HCT116 (cell line): ENCODE measurements at regions not wholly inside any gene's neighbourhood (a gene's known extent, or its start where the extent isn't known, plus 50 kb on each side); places are given as distances from the start of the nearest gene placed in this dataset.

Experiments used
- ATAC-seq: fragments of 200-7000 bp; cut with Tn5 transposase; 2 replicates; pipeline ENCODE4 v1.9.1; 2020; ENCODE audit warnings: mild to moderate bottlenecking, moderate library complexity
- BruUV-seq: library from RNA; stranded (reverse); fragments of 400-500 nt; replicated peaks from 2 replicates; lab custom pipeline; 2021; lab: Mats Ljungman, UMichigan
- CTCF ChIA-PET: fragments of 300-600 bp; sonication (Branson Sonifier 250); formaldehyde crosslinking; loops from one replicate; lab custom pipeline; 2021; ENCODE audit warnings: antibody characterized with exemption; lab: Charles Lee
- POLR2A ChIA-PET: fragments of 300-600, 350-600 bp; sonication (Branson Sonifier 250); formaldehyde crosslinking; loops from one replicate; lab custom pipeline; 2021; ENCODE audit warnings: antibody characterized with exemption; lab: Charles Lee
- RAD21 ChIA-PET, 2 experiments: fragments of 300-600 bp; sonication (Branson Sonifier 250); formaldehyde crosslinking; loops; one replicate each; lab custom pipeline; 2023; ENCODE audit warnings: low total read pairs in 2 of 2; ENCODE audit not compliant: uncharacterized antibody in 2 of 2, unreplicated experiment in 2 of 2, low non-redundant PET in 1 of 2; lab: Charles Lee
- DNase-seq: peaks from one replicate; pipeline ENCODE4 v3.0.0-alpha.2; 2010; ENCODE audit warnings: low read depth, low spot score
- H2AFZ ChIP-seq: fragments of 200-600 bp; shearing (Covaris generic), sonication (generic); 2 replicates; pipeline ENCODE4 v1.6.1; 2017; ENCODE audit warnings: low read depth, mixed run types, mixed read lengths, antibody characterized with exemption, low read length; ENCODE audit not compliant: poor library complexity, severe bottlenecking
- H3K27ac ChIP-seq: 2 replicates; pipeline ENCODE4 v1.5.1; 2012; ENCODE audit warnings: low read depth, low read length
- H3K27me3 ChIP-seq: fragments of 200-600 bp; sonication (generic); 2 replicates; pipeline ENCODE4 v1.6.1; 2016; ENCODE audit warnings: mixed run types, low read length, mixed read lengths; ENCODE audit not compliant: insufficient read depth
- H3K36me3 ChIP-seq, 2 experiments: fragments of 200-500 bp in 1 of 2; fragments of 200-600 bp in 1 of 2; sonication (Bioruptor generic) in 1 of 2; sonication (generic) in 1 of 2; 2 replicates each; pipeline versions ENCODE4 v1.5.1 to v1.6.1; 2014 to 2016; ENCODE audit warnings: low read length in 2 of 2, inconsistent platforms in 1 of 2, mixed read lengths in 1 of 2, mixed run types in 1 of 2; ENCODE audit not compliant: insufficient read depth in 2 of 2, control insufficient read depth in 1 of 2
- H3K4me1 ChIP-seq, 2 experiments: fragments of 200-600 bp in 1 of 2; sonication (generic) in 1 of 2; 2 replicates each; pipeline versions ENCODE4 v1.5.1 to v1.6.1; 2012 to 2017; ENCODE audit warnings: low read length in 2 of 2, inconsistent platforms in 1 of 2, mild to moderate bottlenecking in 1 of 2, mixed read lengths in 1 of 2, mixed run types in 1 of 2, moderate library complexity in 1 of 2; ENCODE audit not compliant: insufficient read depth in 2 of 2, control insufficient read depth in 1 of 2
- H3K4me2 ChIP-seq: fragments of 200-600 bp; sonication (generic); 2 replicates; pipeline ENCODE4 v1.6.1; 2017; ENCODE audit warnings: mixed run types, low read length, mixed read lengths
- H3K4me3 ChIP-seq, 2 experiments: fragments of 200-600 bp in 1 of 2; sonication (generic) in 1 of 2; replicated peaks in 1 of 2; 2 replicates each; pipeline ENCODE4 v1.5.1; 2011 to 2016; ENCODE audit warnings: low read length in 2 of 2, control low read depth in 1 of 2, low read depth in 1 of 2, mild to moderate bottlenecking in 1 of 2, mixed read lengths in 1 of 2, mixed run types in 1 of 2
- H3K79me2 ChIP-seq: fragments of 200-600 bp; sonication (generic); 2 replicates; pipeline ENCODE4 v1.6.1; 2017; ENCODE audit warnings: mild to moderate bottlenecking, mixed run types, low read length, moderate library complexity, mixed read lengths; ENCODE audit not compliant: insufficient read depth
- H3K9ac ChIP-seq: fragments of 200-600 bp; sonication (generic); 2 replicates; pipeline ENCODE4 v1.6.1; 2016; ENCODE audit warnings: low read length, mixed read lengths
- H3K9me2 ChIP-seq: fragments of 200-600 bp; sonication (generic), shearing (Covaris generic); 2 replicates; pipeline ENCODE4 v1.6.1; 2017; ENCODE audit warnings: mixed run types, mild to moderate bottlenecking, moderate library complexity; ENCODE audit not compliant: insufficient read depth
- H3K9me3 ChIP-seq, 2 experiments: fragments of 200-500 bp in 1 of 2; fragments of 200-600 bp in 1 of 2; sonication (Bioruptor generic) in 1 of 2; sonication (generic) in 1 of 2; 2 replicates each; pipeline ENCODE4 v1.6.1; 2014 to 2017; ENCODE audit warnings: low read length in 2 of 2, mixed read lengths in 2 of 2, inconsistent platforms in 1 of 2, low read depth in 1 of 2, mild to moderate bottlenecking in 1 of 2, mixed run types in 1 of 2, moderate library complexity in 1 of 2; ENCODE audit not compliant: control insufficient read depth in 1 of 2, insufficient read depth in 1 of 2
- H4K20me1 ChIP-seq: fragments of 200-600 bp; sonication (generic), shearing (Covaris generic); 2 replicates; pipeline ENCODE4 v1.6.1; 2017; ENCODE audit warnings: mixed run types, mild to moderate bottlenecking, moderate library complexity; ENCODE audit not compliant: insufficient read depth
- CEBPB ChIP-seq: IDR thresholded peaks from 2 replicates; pipeline ENCODE4 v1.6.1; 2012; ENCODE audit warnings: low read depth
- ELF1 ChIP-seq: IDR thresholded peaks from 2 replicates; pipeline ENCODE4 v1.6.1; 2012; ENCODE audit warnings: low read depth, borderline replicate concordance
- EZH2phosphoT487 ChIP-seq: fragments of 200-600 bp; IDR thresholded peaks from 2 replicates; pipeline ENCODE4 v1.6.1; 2018; ENCODE audit warnings: antibody characterized with exemption, borderline replicate concordance
- POLR2A ChIP-seq: IDR thresholded peaks from 2 replicates; pipeline ENCODE4 v1.7.0; 2011; ENCODE audit warnings: borderline replicate concordance; ENCODE audit not compliant: insufficient read depth, insufficient read length; ENCODE audit errors: extremely low read depth
- RAD21 ChIP-seq: IDR thresholded peaks from 2 replicates; pipeline ENCODE4 v1.6.1; 2012; ENCODE audit warnings: low read depth, mild to moderate bottlenecking
- SP1 ChIP-seq: IDR thresholded peaks from 2 replicates; pipeline ENCODE4 v1.6.1; 2012; ENCODE audit warnings: low read depth
- SRF ChIP-seq: IDR thresholded peaks from 2 replicates; pipeline ENCODE4 v1.6.1; 2012; ENCODE audit warnings: low read depth
- YY1 ChIP-seq: IDR thresholded peaks from 2 replicates; pipeline ENCODE4 v1.6.1; 2011; ENCODE audit warnings: low read length, low read depth, moderate library complexity, mild to moderate bottlenecking; ENCODE audit not compliant: insufficient replicate concordance; ENCODE audit errors: extremely low read depth
- ZFX ChIP-seq: fragments of 450-650 bp; IDR thresholded peaks from 2 replicates; pipeline ENCODE4 v1.6.1; 2017
- intact Hi-C: fragments of 100-400 bp; cut with micrococcal nuclease; formaldehyde crosslinking; loops from 2 replicates; pipeline ENCODE4 v1.10.0; 2022
- TF ChIP-seq, protein P1 (sequence below), 3 experiments: fragments of 200-600 bp in 1 of 3; sonication (generic) in 1 of 3; IDR thresholded peaks in 2 of 3; conservative IDR thresholded peaks in 1 of 3; 2 replicates each; pipeline ENCODE4 v1.5.1; 2012 to 2017; ENCODE audit warnings: low read depth in 2 of 3, low read length in 2 of 3, antibody characterized with exemption in 1 of 3, borderline replicate concordance in 1 of 3, control low read depth in 1 of 3, mild to moderate bottlenecking in 1 of 3, mixed read lengths in 1 of 3, mixed run types in 1 of 3, moderate library complexity in 1 of 3; ENCODE audit not compliant: insufficient read depth in 1 of 3

DNA sequence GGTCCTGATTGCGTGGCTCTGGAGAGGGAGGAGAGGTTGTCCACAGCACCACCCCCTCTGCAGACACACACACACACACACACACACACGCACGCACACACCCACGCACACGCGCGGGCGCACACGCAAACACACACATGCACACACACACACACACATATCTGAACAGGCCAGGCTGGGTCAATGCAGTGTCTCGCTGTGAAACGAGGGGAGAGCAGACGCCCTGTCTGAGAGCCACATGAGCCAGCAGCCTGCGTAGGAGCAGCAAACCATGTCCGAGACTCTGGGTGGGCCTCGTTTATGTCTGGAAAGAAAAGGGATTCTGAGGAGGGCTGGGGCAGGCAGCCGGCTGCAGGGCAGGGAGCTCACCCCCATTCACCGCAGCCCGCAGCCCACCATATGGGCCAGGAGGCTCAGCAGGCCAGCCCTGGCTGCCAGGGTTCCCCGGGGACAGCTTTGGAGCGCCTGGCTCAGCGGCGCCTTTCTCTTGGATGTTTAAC lies 93.3 kb upstream of the TNRC6C start:
- TF ChIP-seq RAD21 (no peak), POLR2A (no peak), SP1 (no peak), EZH2phosphoT487 (no peak), CEBPB (no peak), ZFX (no peak), SRF (no peak), ELF1 (no peak), YY1 (no peak)
- TF ChIP-seq, protein P1, sequence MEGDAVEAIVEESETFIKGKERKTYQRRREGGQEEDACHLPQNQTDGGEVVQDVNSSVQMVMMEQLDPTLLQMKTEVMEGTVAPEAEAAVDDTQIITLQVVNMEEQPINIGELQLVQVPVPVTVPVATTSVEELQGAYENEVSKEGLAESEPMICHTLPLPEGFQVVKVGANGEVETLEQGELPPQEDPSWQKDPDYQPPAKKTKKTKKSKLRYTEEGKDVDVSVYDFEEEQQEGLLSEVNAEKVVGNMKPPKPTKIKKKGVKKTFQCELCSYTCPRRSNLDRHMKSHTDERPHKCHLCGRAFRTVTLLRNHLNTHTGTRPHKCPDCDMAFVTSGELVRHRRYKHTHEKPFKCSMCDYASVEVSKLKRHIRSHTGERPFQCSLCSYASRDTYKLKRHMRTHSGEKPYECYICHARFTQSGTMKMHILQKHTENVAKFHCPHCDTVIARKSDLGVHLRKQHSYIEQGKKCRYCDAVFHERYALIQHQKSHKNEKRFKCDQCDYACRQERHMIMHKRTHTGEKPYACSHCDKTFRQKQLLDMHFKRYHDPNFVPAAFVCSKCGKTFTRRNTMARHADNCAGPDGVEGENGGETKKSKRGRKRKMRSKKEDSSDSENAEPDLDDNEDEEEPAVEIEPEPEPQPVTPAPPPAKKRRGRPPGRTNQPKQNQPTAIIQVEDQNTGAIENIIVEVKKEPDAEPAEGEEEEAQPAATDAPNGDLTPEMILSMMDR (IDR thresholded peaks at IDR 0.05 in 2 of 3, conservative IDR thresholded peaks at IDR 0.05 in 1 of 3; ENCODE audit: borderline replicate concordance in 1 of 3, insufficient read depth in 1 of 3, low read depth in 2 of 3, low read length in 2 of 3), result no peak
- TF ChIP-seq, all 23 proteins: peak for 0
- Histone ChIP-seq H3K36me3 (no peaks in the 10 kb centered on the region), H3K9ac (no peak overlapping the region), H2AFZ (no peak overlapping the region), H3K27ac (no peak overlapping the region), H3K4me1 (no peaks in the 10 kb centered on the region), H4K20me1 (no peaks in the 10 kb centered on the region), H3K4me2 (no peak overlapping the region), H3K9me2 (no peaks in the 10 kb centered on the region), H3K27me3 (peaks cover 7% of the 10 kb centered on the region; the same call in 1 of the 2 replicates), H3K79me2 (no peaks in the 10 kb centered on the region), H3K9me3 (no peaks in the 10 kb centered on the region), H3K4me3 (no peak overlapping the region)
- CTCF ChIA-PET, result interaction anchor here (0.7 kb wide), 1 partner anchor 28 kb away, joined by 3 read pairs; no protein-coding TSS in a partner anchor
- ATAC-seq (no peak), DNase-seq (no peak)
- no TSS peak for BruUV-seq
- intact Hi-C loops, result no loop called here
- POLR2A ChIA-PET, result no interaction called here
- RAD21 ChIA-PET, result no interaction called here
